Gastrocnemius medialis (tissue), 4 donors: ENCODE measurements at regions not wholly inside any gene's neighbourhood (a gene's known extent, or its start where the extent isn't known, plus 50 kb on each side); places are given as distances from the start of the nearest gene placed in this dataset.
A peak's percentile ranks its signal among the peaks of the same experiment; 100 is the strongest.

Experiments
- CTCF ChIP-seq, 5 experiments: fragments of 450-650 bp in 3 of 5; fragments of 200-600 bp in 2 of 5; sonication (generic) in 2 of 5; IDR thresholded peaks in 4 of 5; conservative IDR thresholded peaks in 1 of 5; 1 replicate in 4 of 5; 2 replicates in 1 of 5; pipeline ENCODE4 v1.5.1; 2016 to 2019; ENCODE audit warnings: antibody characterized with exemption in 5 of 5, mild to moderate bottlenecking in 3 of 5, moderate library complexity in 3 of 5
- POLR2A ChIP-seq, 2 donors: fragments of 450-650 bp; IDR thresholded peaks; one replicate each; pipeline ENCODE4 v1.6.1; 2017; ENCODE audit warnings: antibody characterized with exemption in 2 of 2, mild to moderate bottlenecking in 2 of 2, moderate library complexity in 2 of 2

GRCh38 chr12:94074216-94074979, 74.0 kb upstream of the PLXNC1 start:
- TF ChIP-seq CTCF (IDR thresholded peaks at IDR 0.05 in 4 of 5, conservative IDR thresholded peaks at IDR 0.05 in 1 of 5) (no peak), POLR2A (IDR thresholded peaks at IDR 0.05) (peak in 1 of 2 donors; percentile 10)
